Ovary (tissue), 3 donors: ENCODE measurements at regions not wholly inside any gene's neighbourhood (a gene's known extent, or its start where the extent isn't known, plus 50 kb on each side); places are given as distances from the start of the nearest gene placed in this dataset.

Experiments
- EP300 ChIP-seq: sonication (generic); formaldehyde crosslinking; IDR thresholded peaks from one replicate; pipeline ENCODE4 v1.6.1; 2017; ENCODE audit warnings: antibody characterized with exemption
- POLR2A ChIP-seq: fragments of 450-650 bp; IDR thresholded peaks from one replicate; pipeline ENCODE4 v1.6.1; 2017; ENCODE audit warnings: antibody characterized with exemption, mild to moderate bottlenecking, moderate library complexity
- TF ChIP-seq, protein P1 (sequence below), 3 donors: fragments of 450-650 bp in 2 of 3; fragments of 200-600 bp in 1 of 3; IDR thresholded peaks; one replicate each; pipeline versions ENCODE4 v1.5.1 to v1.8.0; 2016 to 2022; ENCODE audit warnings: antibody characterized with exemption in 3 of 3, mild to moderate bottlenecking in 1 of 3
- donor health status: DM: no; HTN: no; CAD: no.

DNA sequence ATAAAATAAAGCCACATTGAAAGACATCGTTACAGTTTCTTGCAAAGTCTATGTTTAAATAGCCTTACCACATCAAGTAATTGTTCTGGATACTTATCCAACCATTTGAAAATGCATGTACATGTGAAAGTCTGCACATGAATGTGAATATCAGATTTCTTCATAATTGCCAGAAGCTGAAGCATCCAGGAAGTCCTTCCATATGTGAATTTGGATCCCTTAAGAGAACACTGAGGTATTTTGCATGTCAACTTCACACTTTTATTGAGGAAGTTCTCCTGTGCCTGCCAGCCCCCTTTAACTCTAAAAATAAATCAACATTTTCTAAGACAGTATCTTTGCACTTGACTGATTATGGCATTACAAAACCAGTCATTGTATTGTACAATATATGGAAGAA is 1103.5 kb upstream of the ADGRL3 start:
- no peak for TF ChIP-seq POLR2A
- TF ChIP-seq, protein P1, sequence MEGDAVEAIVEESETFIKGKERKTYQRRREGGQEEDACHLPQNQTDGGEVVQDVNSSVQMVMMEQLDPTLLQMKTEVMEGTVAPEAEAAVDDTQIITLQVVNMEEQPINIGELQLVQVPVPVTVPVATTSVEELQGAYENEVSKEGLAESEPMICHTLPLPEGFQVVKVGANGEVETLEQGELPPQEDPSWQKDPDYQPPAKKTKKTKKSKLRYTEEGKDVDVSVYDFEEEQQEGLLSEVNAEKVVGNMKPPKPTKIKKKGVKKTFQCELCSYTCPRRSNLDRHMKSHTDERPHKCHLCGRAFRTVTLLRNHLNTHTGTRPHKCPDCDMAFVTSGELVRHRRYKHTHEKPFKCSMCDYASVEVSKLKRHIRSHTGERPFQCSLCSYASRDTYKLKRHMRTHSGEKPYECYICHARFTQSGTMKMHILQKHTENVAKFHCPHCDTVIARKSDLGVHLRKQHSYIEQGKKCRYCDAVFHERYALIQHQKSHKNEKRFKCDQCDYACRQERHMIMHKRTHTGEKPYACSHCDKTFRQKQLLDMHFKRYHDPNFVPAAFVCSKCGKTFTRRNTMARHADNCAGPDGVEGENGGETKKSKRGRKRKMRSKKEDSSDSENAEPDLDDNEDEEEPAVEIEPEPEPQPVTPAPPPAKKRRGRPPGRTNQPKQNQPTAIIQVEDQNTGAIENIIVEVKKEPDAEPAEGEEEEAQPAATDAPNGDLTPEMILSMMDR (IDR thresholded peaks at IDR 0.05) = no peak
- no peak for TF ChIP-seq EP300
